GM12891 (cell line): ENCODE measurements at regions not wholly inside any gene's neighbourhood (a gene's known extent, or its start where the extent isn't known, plus 50 kb on each side); places are given as distances from the start of the nearest gene placed in this dataset.

Source experiments
- DNase-seq: peaks from one replicate; pipeline ENCODE4 v3.0.0; 2011; ENCODE audit warnings: low spot score; ENCODE audit not compliant: insufficient read length
- FAIRE-seq: peaks from 2 replicates; lab custom pipeline; 2011; peaks lifted over from hg19 to GRCh38; lab: Jason Lieb, UNC
- PAX5 ChIP-seq: IDR thresholded peaks from 2 replicates; pipeline ENCODE4 v1.6.1; 2011; ENCODE audit warnings: low read length, moderate library complexity, mild to moderate bottlenecking; ENCODE audit not compliant: insufficient read depth, severe bottlenecking
- POLR2A ChIP-seq: IDR thresholded peaks from 2 replicates; pipeline ENCODE4 v1.6.1; 2011; ENCODE audit warnings: low read depth, low read length, control low read depth
- POLR2AphosphoS5 ChIP-seq: IDR thresholded peaks from 2 replicates; pipeline ENCODE4 v1.6.1; 2011; ENCODE audit warnings: low read depth, low read length, control low read depth
- POU2F2 ChIP-seq: IDR thresholded peaks from 2 replicates; pipeline ENCODE4 v1.6.1; 2011; ENCODE audit warnings: low read depth, mild to moderate bottlenecking, control low read depth, low read length, moderate library complexity
- SPI1 ChIP-seq: IDR thresholded peaks from 2 replicates; pipeline ENCODE4 v1.6.1; 2011; ENCODE audit warnings: low read depth, low read length, control low read depth
- TAF1 ChIP-seq: IDR thresholded peaks from 2 replicates; pipeline ENCODE4 v1.6.1; 2011; ENCODE audit warnings: low read depth, low read length, control low read depth

DNA sequence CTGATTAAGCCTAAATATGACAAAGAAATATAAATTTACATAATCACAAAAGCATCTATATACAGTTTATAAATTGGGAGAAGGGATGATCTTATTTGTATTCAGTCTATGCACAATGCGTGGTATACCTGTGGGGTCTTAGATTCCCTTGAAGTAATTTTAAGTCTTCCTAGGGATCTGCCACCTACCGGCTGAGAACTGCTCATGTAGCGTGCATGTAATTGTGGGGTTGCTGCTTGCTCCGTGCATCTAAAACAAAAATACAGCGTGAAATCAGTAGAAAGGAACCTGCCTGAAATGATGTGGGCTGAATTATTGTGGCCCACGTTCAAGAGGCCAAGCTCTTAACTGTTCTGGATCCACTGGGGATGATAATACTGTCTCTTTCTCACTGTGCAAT is 187.3 kb downstream of the MBOAT1 start:
- FAIRE-seq (no peak), DNase-seq (no peak)
- TF ChIP-seq POLR2AphosphoS5 (no peak), POU2F2 (no peak), PAX5 (no peak), SPI1 (no peak), POLR2A (no peak), TAF1 (no peak)

DNA sequence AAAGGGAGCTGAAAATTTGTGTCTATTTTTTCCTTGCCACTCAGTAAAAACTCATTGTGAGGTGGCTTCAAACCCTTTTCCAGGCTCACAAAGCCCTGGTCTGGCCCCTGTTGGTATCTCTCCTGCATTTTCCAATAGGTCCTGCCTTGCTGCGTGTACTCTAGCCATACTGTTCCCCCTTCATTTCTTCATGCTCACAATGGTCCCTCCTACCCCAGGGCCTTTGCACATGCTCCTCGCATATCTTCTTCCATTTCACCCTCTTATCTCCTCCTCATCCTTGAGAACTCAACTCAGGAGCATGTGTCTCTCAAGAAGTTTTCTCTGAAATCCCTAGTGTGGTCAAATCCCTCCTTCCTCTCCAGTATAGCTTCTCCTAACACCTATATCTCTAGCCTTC is 186.6 kb downstream of the MBOAT1 start:
- FAIRE-seq (no peak), DNase-seq (no peak)
- no peak for TF ChIP-seq TAF1
- no peak for TF ChIP-seq POLR2AphosphoS5
- TF ChIP-seq POU2F2, result no peak
- no peak for TF ChIP-seq SPI1
- TF ChIP-seq POLR2A, result no peak
- no peak for TF ChIP-seq PAX5

DNA sequence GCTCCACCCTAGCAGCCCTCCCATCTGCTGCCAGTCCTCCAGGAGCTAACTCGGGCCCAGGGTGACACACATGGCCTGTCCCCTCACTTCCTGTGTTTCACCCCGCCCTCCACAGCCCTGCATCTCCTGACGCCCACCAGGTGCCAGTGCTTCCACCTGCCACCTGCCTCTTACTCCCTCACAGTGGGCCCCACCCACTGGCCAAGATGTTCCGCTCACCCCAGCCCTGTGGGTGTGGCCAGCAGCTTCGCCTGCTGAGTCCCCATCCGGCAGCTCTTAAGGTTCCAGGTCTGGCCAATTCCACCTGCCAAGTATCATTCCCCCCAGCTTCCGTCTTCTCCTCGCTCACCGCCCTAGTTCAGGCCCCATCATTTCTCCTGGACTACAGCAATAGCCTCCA is 184.1 kb downstream of the MBOAT1 start:
- DNase-seq, result no peak
- no peak for FAIRE-seq
- no peak for TF ChIP-seq TAF1
- no peak for TF ChIP-seq PAX5
- TF ChIP-seq POLR2A, result no peak
- no peak for TF ChIP-seq POU2F2
- no peak for TF ChIP-seq SPI1
- no peak for TF ChIP-seq POLR2AphosphoS5

DNA sequence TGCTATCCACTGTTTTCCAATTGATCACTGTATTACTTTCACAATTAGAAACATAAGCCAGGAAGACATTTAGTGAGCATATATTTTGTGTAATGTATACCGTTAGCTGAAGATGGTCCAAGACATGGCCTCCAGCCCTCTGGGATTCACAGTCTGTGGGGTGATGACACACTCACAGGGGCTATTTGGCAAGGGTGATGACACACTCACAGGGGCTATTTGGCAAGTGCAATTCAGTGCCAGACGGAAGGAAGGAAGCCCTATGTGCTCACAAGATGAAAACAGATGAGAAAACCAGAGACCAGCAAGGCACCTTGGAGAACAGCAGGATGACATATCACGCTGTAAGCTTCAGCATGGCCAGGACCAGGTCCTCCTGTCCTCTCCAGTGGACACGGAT is 183.7 kb downstream of the MBOAT1 start:
- DNase-seq (no peak), FAIRE-seq (no peak)
- TF ChIP-seq PAX5 (no peak), POLR2A (no peak), TAF1 (no peak), POU2F2 (no peak), SPI1 (no peak), POLR2AphosphoS5 (no peak)

DNA sequence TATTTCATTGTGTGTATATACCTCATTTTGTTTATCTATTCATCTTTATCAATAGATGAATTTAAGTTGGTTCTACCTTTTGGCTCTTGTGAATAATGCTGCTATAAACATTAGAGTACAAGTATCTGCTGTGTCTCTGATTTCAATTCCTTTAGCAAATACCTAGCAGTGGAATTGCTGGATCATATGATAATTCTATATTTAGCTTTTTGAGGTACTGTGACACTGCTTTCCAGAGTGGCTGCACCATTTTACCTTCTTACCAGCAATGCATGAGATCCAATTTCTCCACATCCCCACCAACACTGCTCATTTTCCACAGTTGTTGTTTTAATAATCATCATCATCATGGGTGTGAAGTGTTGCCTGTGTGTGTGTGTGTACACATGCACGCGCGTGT is 182.3 kb downstream of the MBOAT1 start:
- DNase-seq, result no peak
- FAIRE-seq, result no peak
- TF ChIP-seq PAX5 (no peak), POLR2AphosphoS5 (no peak), POLR2A (no peak), TAF1 (no peak), SPI1 (no peak), POU2F2 (no peak)

DNA sequence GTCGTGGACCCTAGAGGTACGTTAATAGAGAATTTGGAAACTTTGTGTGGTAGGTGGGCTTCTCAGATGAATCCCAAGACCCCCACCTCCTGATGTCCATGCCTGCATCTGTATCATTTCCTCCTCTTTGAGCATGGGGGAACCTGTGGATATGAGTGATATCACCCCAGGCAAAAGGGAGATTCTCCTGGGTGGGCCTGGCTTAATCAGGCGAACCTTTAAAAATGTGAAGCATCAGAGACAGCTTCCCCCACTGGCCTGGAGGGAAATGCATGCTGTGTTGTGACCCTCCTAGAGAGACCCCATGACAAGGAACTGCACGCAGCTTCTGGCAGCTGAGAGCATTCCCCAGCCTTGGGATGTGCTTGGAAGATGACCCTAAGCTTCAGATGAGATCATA is 180.9 kb downstream of the MBOAT1 start:
- FAIRE-seq, result no peak
- TF ChIP-seq POLR2A, result no peak
- TF ChIP-seq TAF1, result no peak
- no peak for TF ChIP-seq POU2F2
- no peak for TF ChIP-seq POLR2AphosphoS5
- TF ChIP-seq SPI1, result no peak
- TF ChIP-seq PAX5, result no peak
- DNase-seq, result no peak

DNA sequence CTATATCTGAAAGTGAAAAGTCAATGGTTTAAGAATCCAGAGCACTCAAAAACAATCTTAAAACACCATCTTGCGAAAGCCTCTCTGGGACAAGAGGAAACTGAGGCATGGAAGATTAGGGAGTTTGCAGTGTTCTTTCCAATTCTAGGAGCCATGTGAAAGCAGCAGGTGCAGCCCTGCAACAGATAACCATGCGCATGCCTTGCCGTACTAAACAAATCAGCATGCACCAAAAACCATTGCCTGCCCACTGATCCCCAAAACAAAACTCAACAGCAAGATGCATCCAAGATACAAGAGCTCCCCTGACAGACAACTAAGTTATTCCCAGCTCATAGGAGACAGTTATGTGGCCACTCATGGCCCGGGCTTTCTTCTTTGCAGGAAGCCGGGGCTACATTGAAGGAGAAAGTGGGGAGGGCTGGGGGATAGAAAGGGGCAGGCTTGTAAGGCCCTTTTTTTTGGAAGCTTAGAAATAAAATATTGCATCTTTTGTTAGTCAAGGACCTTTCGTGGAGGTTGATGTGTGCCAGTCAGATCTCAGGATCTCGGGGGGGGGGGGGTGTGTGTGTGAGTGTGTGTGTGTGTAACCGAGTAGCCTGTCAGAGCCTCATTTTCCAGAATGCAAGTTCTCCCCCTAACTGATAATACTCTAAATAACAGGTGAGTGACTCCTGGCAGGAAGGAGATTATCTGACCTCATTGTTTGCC is 178.4 kb downstream of the MBOAT1 start:
- DNase-seq (no peak), FAIRE-seq (no peak)
- TF ChIP-seq TAF1 (no peak), POLR2AphosphoS5 (no peak)

DNA sequence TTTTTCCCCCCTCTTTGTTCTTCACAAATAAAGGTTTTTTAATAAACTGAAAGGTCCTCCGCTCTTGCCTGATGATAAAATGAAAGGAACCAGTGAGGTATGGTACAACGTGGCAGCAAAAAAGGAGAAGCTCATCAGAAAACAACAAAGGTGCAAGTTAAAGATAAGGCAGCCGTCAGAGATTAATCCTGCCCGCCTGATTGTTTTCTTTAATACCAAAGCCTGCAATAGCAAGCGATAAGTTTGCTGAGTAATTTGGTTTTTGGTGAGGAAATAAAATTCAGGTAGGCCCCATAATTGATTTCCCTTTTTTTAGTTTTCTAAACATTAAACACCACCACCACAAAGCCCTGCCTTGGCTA is 177.9 kb downstream of the MBOAT1 start:
- TF ChIP-seq PAX5 (no peak), SPI1 (no peak), TAF1 (no peak), POLR2AphosphoS5 (no peak), POLR2A (no peak), POU2F2 (no peak)

DNA sequence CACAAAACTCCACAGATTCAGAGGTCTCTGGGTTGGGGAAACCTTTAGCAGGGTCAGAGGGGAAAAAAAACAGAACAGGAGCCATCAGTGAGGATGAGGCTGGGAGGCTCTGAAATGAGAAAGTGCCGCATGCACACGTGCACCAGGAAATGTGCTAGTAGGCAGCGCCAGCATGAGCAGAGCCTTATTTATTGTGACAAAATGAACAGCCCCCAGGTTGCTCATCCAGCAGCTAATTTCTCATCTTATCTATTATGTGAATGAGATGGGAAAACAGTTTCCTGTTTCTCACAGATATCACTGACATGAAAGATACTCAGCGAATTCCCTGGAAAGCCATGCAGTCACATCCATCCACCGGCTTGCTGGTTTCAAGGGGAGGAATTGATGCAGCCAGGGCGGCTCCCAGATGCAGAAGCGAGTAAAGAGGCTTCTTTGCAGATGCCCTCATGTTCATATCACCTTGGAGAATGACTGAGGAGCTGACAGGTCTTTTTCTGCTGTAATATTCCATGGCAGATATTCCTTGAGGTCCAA is 176.1 kb downstream of the MBOAT1 start:
- DNase-seq (no peak), FAIRE-seq (no peak)
- no peak for TF ChIP-seq POLR2AphosphoS5
- no peak for TF ChIP-seq SPI1
- no peak for TF ChIP-seq POU2F2
- TF ChIP-seq PAX5, result no peak
- no peak for TF ChIP-seq POLR2A
- no peak for TF ChIP-seq TAF1

More for the DNA sequence above, 177.9 kb downstream of the MBOAT1 start:
- DNase-seq (no peak), FAIRE-seq (no peak)
